Esophagus muscularis mucosa (tissue), 4 donors: ENCODE measurements at regions not wholly inside any gene's neighbourhood (a gene's known extent, or its start where the extent isn't known, plus 50 kb on each side); places are given as distances from the start of the nearest gene placed in this dataset.
"Not testable (repeated sequence)": the region's sequence is repeated elsewhere in the genome, so short reads cannot be mapped to it uniquely, and the experiment has no call there.

Source experiments
- DNase-seq: peaks from one replicate; pipeline ENCODE4 v3.0.0-alpha.2; 2017; ENCODE audit errors: extremely low spot score
- H3K27ac ChIP-seq, 4 donors: fragments of 200-600 bp; sonication (generic); replicated peaks in 1 of 4; 1 replicate in 3 of 4; 2 replicates in 1 of 4; pipeline ENCODE4 v1.5.1; 2016 to 2019; ENCODE audit warnings: mild to moderate bottlenecking in 1 of 4
- H3K27me3 ChIP-seq, 4 donors: fragments of 200-600 bp; sonication (generic); one replicate each; pipeline versions ENCODE4 v1.5.1 to v1.6.0; 2016 to 2019
- H3K36me3 ChIP-seq, 4 donors: fragments of 200-600 bp; sonication (generic); one replicate each; pipeline ENCODE4 v1.5.1; 2016 to 2019
- H3K4me1 ChIP-seq, 4 donors: fragments of 200-600 bp; sonication (generic); one replicate each; pipeline ENCODE4 v1.5.1; 2016 to 2019
- H3K4me3 ChIP-seq, 4 donors: fragments of 200-600 bp; sonication (generic); 1 replicate in 2 of 4; 2 replicates in 2 of 4; pipeline ENCODE4 v1.5.1; 2016 to 2019; ENCODE audit warnings: mild to moderate bottlenecking in 4 of 4, moderate library complexity in 1 of 4
- H3K9me3 ChIP-seq, 4 donors: fragments of 200-600 bp; sonication (generic); 1 replicate in 3 of 4; 2 replicates in 1 of 4; pipeline ENCODE4 v1.5.1; 2016 to 2019
- CTCF ChIP-seq, 3 experiments: fragments of 200-600 bp in 2 of 3; fragments of 450-650 bp in 1 of 3; sonication (generic) in 2 of 3; IDR thresholded peaks; one replicate each; pipeline ENCODE4 v1.5.1; 2017 to 2019; ENCODE audit warnings: antibody characterized with exemption in 3 of 3, mild to moderate bottlenecking in 2 of 3, moderate library complexity in 1 of 3
- EP300 ChIP-seq: sonication (generic); formaldehyde crosslinking; IDR thresholded peaks from one replicate; pipeline ENCODE4 v1.6.1; 2017; ENCODE audit warnings: antibody characterized with exemption
- POLR2A ChIP-seq: fragments of 450-650 bp; IDR thresholded peaks from one replicate; pipeline ENCODE4 v1.6.1; 2017; ENCODE audit warnings: antibody characterized with exemption, moderate library complexity, mild to moderate bottlenecking, low read depth
- POLR2AphosphoS5 ChIP-seq, 2 donors: sonication (generic); formaldehyde crosslinking; IDR thresholded peaks; one replicate each; pipeline ENCODE4 v1.6.1; 2017; ENCODE audit warnings: antibody characterized with exemption in 2 of 2
- WGBS: methylation state at CpG from one replicate; pipeline ENCODE4 v1.1.5; 2018; 5-methylcytosine and 5-hydroxymethylcytosine counted together
- intact Hi-C: fragments of 100-400 bp; cut with DNase I; formaldehyde crosslinking; loops from one replicate; pipeline ENCODE4 v1.15.1; 2023

- no peak for DNase-seq
- no peak overlapping the region for H3K4me3 ChIP-seq
- H3K27ac ChIP-seq: no peak overlapping the region
- WGBS: 74% methylated on average over 1 of the region's 1 CpG
- no peaks in the 10 kb centered on the region for H3K4me1 ChIP-seq
- H3K9me3 ChIP-seq: no peaks in the 10 kb centered on the region
- intact Hi-C loops: no loop called here
- TF ChIP-seq POLR2AphosphoS5 (IDR thresholded peaks at IDR 0.05): no peak
- TF ChIP-seq CTCF (IDR thresholded peaks at IDR 0.05): no peak
- H3K36me3 ChIP-seq: no peaks in the 10 kb centered on the region
- no peaks in the 10 kb centered on the region for H3K27me3 ChIP-seq
These were observed 186.1 kb downstream of the ADCYAP1 start for GRCh38 chr18:1090758-1091157.

GRCh38 chr18:1092228-1092627, 187.6 kb downstream of the ADCYAP1 start:
- intact Hi-C loops: no loop called here
- 73% methylated on average over 5 of the region's 5 CpGs for WGBS
- no peak for DNase-seq

GRCh38 chr18:1094409-1094808, 189.7 kb downstream of the ADCYAP1 start:
- 81% methylated on average over 4 of the region's 4 CpGs for WGBS
- Histone ChIP-seq H3K27ac (no peak overlapping the region), H3K36me3 (no peaks in the 10 kb centered on the region), H3K27me3 (no peaks in the 10 kb centered on the region), H3K4me1 (no peaks in the 10 kb centered on the region), H3K4me3 (no peak overlapping the region), H3K9me3 (no peaks in the 10 kb centered on the region)
- no peak for TF ChIP-seq POLR2AphosphoS5 (IDR thresholded peaks at IDR 0.05)
- TF ChIP-seq EP300: no peak
- TF ChIP-seq CTCF (IDR thresholded peaks at IDR 0.05): no peak
- no peak for TF ChIP-seq POLR2A
- intact Hi-C loops: no loop called here
- DNase-seq: no peak

More at GRCh38 chr18:1092228-1092627, 187.6 kb downstream of the ADCYAP1 start:
- Histone ChIP-seq H3K4me1 (no peaks in the 10 kb centered on the region), H3K9me3 (no peaks in the 10 kb centered on the region), H3K4me3 (no peak overlapping the region), H3K27me3 (no peaks in the 10 kb centered on the region), H3K27ac (no peak overlapping the region), H3K36me3 (no peaks in the 10 kb centered on the region)
- TF ChIP-seq CTCF (IDR thresholded peaks at IDR 0.05): no peak

GRCh38 chr18:1097991-1098735, 193.5 kb downstream of the ADCYAP1 start:
- H3K27me3 ChIP-seq, H3K4me3 ChIP-seq, H3K36me3 ChIP-seq, DNase-seq, H3K27ac ChIP-seq, H3K4me1 ChIP-seq, intact Hi-C loops, H3K9me3 ChIP-seq: not testable (repeated sequence)
- WGBS: 95% methylated on average over 10 of the region's 51 CpGs

GRCh38 chr18:1102848-1103247, 198.2 kb downstream of the ADCYAP1 start:
- TF ChIP-seq POLR2AphosphoS5 (IDR thresholded peaks at IDR 0.05) (no peak), EP300 (no peak), CTCF (IDR thresholded peaks at IDR 0.05) (no peak), POLR2A (no peak)
- no peaks in the 10 kb centered on the region for H3K9me3 ChIP-seq
- no peaks in the 10 kb centered on the region for H3K4me1 ChIP-seq
- no peak overlapping the region for H3K27ac ChIP-seq
- intact Hi-C loops: no loop called here
- H3K36me3 ChIP-seq: no peaks in the 10 kb centered on the region
- no peaks in the 10 kb centered on the region for H3K27me3 ChIP-seq
- DNase-seq: no peak
- no peak overlapping the region for H3K4me3 ChIP-seq
- 86% methylated on average over 2 of the region's 2 CpGs for WGBS
